Panc1 (cell line): ENCODE measurements at regions not wholly inside any gene's neighbourhood (a gene's known extent, or its start where the extent isn't known, plus 50 kb on each side); places are given as distances from the start of the nearest gene placed in this dataset.

Experiments used
- ATAC-seq: fragments of 200-7000 bp; cut with Tn5 transposase; 2 replicates; pipeline ENCODE4 v1.9.1; 2020; ENCODE audit warnings: mild to moderate bottlenecking, moderate library complexity
- BruUV-seq: library from RNA; stranded (reverse); fragments of 400-500 nt; replicated peaks from 2 replicates; lab custom pipeline; 2021; lab: Mats Ljungman, UMichigan
- CTCF ChIA-PET: fragments of 300-600 bp; sonication (Branson Sonifier 250); formaldehyde crosslinking; loops from one replicate; lab custom pipeline; 2022; ENCODE audit warnings: antibody characterized with exemption; lab: Charles Lee
- POLR2A ChIA-PET: fragments of 300-600 bp; sonication (Branson Sonifier 250); formaldehyde crosslinking; loops from one replicate; lab custom pipeline; 2022; ENCODE audit warnings: antibody characterized with exemption; lab: Charles Lee
- DNase-seq: peaks from one replicate; pipeline ENCODE4 v3.0.0-alpha.2; 2010; ENCODE audit warnings: low read depth, low spot score
- H3K27ac ChIP-seq: 2 replicates; pipeline ENCODE4 v1.5.1; 2011; ENCODE audit warnings: mild to moderate bottlenecking, low read length, inconsistent platforms
- H3K27me3 ChIP-seq: fragments of 200-500 bp; sonication (Bioruptor generic); 2 replicates; pipeline ENCODE4 v1.6.0; 2014; ENCODE audit warnings: low read length, inconsistent platforms; ENCODE audit not compliant: control insufficient read depth, insufficient read depth
- H3K36me3 ChIP-seq: fragments of 200-500 bp; sonication (Bioruptor generic); 2 replicates; pipeline ENCODE4 v1.5.1; 2014; ENCODE audit warnings: inconsistent platforms, mild to moderate bottlenecking, low read length, moderate library complexity; ENCODE audit not compliant: control insufficient read depth, insufficient read depth
- H3K4me1 ChIP-seq: 2 replicates; pipeline ENCODE4 v1.5.1; 2011; ENCODE audit warnings: inconsistent platforms, mild to moderate bottlenecking, low read length, moderate library complexity; ENCODE audit not compliant: control insufficient read depth, insufficient read depth
- H3K4me3 ChIP-seq, 2 experiments: 2 replicates each; pipeline ENCODE4 v1.5.1; 2011 to 2012; ENCODE audit warnings: low read depth in 2 of 2, low read length in 2 of 2, mild to moderate bottlenecking in 2 of 2, inconsistent platforms in 1 of 2, moderate library complexity in 1 of 2
- H3K9me3 ChIP-seq: fragments of 200-500 bp; sonication (Bioruptor generic); 2 replicates; pipeline ENCODE4 v1.5.1; 2014; ENCODE audit warnings: low read depth, mild to moderate bottlenecking, inconsistent platforms, low read length, moderate library complexity; ENCODE audit not compliant: control insufficient read depth, insufficient read depth
- POLR2AphosphoS5 ChIP-seq: IDR thresholded peaks from 2 replicates; pipeline ENCODE4 v1.6.1; 2012; ENCODE audit warnings: mild to moderate bottlenecking, low read depth, low read length, moderate library complexity
- SIN3A ChIP-seq: IDR thresholded peaks from 2 replicates; pipeline ENCODE4 v1.6.1; 2012; ENCODE audit warnings: low read depth, mild to moderate bottlenecking, low read length, moderate library complexity, borderline replicate concordance; ENCODE audit not compliant: insufficient read depth
- TCF7L2 ChIP-seq: IDR thresholded peaks from 2 replicates; pipeline ENCODE4 v1.6.1; 2011; ENCODE audit warnings: mild to moderate bottlenecking, low read depth, low read length, inconsistent platforms
- in situ Hi-C: cut with HindIII; loops from 2 replicates; pipeline ENCODE4 v1.10.0; 2016; ENCODE audit warnings: low sequenced_read_pairs, low pct_unique_long_range_greater_than_20kb
- intact Hi-C: fragments of 100-400 bp; cut with micrococcal nuclease; formaldehyde crosslinking; loops from one replicate; pipeline ENCODE4 v1.10.0; 2022; ENCODE audit not compliant: unreplicated experiment
- TF ChIP-seq, protein P1 (sequence below): fragments of 450-650 bp; IDR thresholded peaks from 2 replicates; pipeline ENCODE4 v1.5.1; 2017; ENCODE audit warnings: mild to moderate bottlenecking
- TF ChIP-seq, protein P2 (sequence below), 2 experiments: IDR thresholded peaks; 2 replicates each; pipeline ENCODE4 v1.6.1; 2011 to 2012; ENCODE audit warnings: low read depth in 2 of 2, control low read depth in 1 of 2, low read length in 1 of 2, mild to moderate bottlenecking in 1 of 2, moderate library complexity in 1 of 2; ENCODE audit not compliant: insufficient read depth in 1 of 2

DNA sequence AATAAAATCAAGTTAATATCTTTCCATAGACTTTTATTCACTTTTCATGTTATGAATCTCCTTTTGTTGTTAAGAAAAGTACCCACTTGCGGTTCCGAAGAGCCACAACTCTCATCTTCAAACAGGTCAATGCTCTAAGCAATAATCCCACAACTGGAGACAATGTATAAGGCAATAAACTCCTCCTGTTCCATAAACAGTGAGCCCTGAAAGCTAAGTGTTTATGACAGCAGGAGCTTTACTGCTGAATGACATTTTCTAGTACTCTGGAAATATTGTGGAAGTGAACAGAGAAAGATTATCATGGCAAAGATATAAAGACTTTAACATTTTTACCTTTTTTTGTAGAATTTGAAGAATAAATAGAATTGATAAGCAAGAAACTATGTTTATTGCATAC, 213.5 kb upstream of the MBL2 start:
- ATAC-seq (no peak), DNase-seq (no peak)
- ChIA-PET CTCF (no interaction called here), POLR2A (no interaction called here)
- Histone ChIP-seq H3K27ac (no peak overlapping the region), H3K4me3 (no peak overlapping the region), H3K9me3 (no peaks in the 10 kb centered on the region; the same call in 1 of the 2 replicates), H3K27me3 (no peaks in the 10 kb centered on the region), H3K36me3 (no peaks in the 10 kb centered on the region), H3K4me1 (no peaks in the 10 kb centered on the region)
- intact Hi-C loops: no loop called here
- in situ Hi-C loops: no loop called here
- no TSS peak for BruUV-seq
- TF ChIP-seq, protein P1, sequence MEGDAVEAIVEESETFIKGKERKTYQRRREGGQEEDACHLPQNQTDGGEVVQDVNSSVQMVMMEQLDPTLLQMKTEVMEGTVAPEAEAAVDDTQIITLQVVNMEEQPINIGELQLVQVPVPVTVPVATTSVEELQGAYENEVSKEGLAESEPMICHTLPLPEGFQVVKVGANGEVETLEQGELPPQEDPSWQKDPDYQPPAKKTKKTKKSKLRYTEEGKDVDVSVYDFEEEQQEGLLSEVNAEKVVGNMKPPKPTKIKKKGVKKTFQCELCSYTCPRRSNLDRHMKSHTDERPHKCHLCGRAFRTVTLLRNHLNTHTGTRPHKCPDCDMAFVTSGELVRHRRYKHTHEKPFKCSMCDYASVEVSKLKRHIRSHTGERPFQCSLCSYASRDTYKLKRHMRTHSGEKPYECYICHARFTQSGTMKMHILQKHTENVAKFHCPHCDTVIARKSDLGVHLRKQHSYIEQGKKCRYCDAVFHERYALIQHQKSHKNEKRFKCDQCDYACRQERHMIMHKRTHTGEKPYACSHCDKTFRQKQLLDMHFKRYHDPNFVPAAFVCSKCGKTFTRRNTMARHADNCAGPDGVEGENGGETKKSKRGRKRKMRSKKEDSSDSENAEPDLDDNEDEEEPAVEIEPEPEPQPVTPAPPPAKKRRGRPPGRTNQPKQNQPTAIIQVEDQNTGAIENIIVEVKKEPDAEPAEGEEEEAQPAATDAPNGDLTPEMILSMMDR: no peak
- TF ChIP-seq TCF7L2: no peak
- no peak for TF ChIP-seq SIN3A
- TF ChIP-seq, protein P2, sequence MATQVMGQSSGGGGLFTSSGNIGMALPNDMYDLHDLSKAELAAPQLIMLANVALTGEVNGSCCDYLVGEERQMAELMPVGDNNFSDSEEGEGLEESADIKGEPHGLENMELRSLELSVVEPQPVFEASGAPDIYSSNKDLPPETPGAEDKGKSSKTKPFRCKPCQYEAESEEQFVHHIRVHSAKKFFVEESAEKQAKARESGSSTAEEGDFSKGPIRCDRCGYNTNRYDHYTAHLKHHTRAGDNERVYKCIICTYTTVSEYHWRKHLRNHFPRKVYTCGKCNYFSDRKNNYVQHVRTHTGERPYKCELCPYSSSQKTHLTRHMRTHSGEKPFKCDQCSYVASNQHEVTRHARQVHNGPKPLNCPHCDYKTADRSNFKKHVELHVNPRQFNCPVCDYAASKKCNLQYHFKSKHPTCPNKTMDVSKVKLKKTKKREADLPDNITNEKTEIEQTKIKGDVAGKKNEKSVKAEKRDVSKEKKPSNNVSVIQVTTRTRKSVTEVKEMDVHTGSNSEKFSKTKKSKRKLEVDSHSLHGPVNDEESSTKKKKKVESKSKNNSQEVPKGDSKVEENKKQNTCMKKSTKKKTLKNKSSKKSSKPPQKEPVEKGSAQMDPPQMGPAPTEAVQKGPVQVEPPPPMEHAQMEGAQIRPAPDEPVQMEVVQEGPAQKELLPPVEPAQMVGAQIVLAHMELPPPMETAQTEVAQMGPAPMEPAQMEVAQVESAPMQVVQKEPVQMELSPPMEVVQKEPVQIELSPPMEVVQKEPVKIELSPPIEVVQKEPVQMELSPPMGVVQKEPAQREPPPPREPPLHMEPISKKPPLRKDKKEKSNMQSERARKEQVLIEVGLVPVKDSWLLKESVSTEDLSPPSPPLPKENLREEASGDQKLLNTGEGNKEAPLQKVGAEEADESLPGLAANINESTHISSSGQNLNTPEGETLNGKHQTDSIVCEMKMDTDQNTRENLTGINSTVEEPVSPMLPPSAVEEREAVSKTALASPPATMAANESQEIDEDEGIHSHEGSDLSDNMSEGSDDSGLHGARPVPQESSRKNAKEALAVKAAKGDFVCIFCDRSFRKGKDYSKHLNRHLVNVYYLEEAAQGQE (IDR thresholded peaks at IDR 0.05; ENCODE audit: insufficient read depth in 1 of 2, low read depth in 2 of 2, low read length in 1 of 2): no peak
- no peak for TF ChIP-seq POLR2AphosphoS5

DNA sequence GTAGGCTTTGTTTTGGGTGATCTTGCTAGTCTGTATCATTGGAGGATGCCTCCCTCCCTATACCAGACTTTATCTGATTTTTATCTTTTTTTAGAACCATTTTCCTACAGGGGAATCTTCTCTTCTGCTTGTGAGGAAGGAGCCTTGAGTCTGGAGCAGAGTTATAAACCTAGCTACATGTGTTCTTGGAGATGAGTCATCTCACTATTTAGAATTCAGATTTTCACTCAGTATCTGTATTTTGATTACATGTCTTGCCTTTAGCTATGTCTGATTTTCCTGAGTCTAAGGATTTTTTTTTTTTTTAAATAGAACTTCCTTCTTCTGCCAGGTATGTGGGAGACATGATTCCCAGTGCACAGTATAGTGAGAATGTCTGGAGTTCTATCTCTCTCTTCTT, 211.6 kb upstream of the MBL2 start:
- Histone ChIP-seq H3K4me1 (no peaks in the 10 kb centered on the region), H3K36me3 (no peaks in the 10 kb centered on the region), H3K4me3 (no peak overlapping the region), H3K9me3 (no peaks in the 10 kb centered on the region; the same call in 1 of the 2 replicates), H3K27ac (no peak overlapping the region), H3K27me3 (no peaks in the 10 kb centered on the region)
- ChIA-PET POLR2A (no interaction called here), CTCF (no interaction called here)
- DNase-seq (no peak), ATAC-seq (no peak)
- intact Hi-C loops (loop anchor here (5.0 kb wide), 1 partner anchor 1632 kb away; no protein-coding TSS in a partner anchor), in situ Hi-C loops (no loop called here)
- no TSS peak for BruUV-seq
- TF ChIP-seq POLR2AphosphoS5 (no peak), TCF7L2 (no peak), SIN3A (no peak)
- TF ChIP-seq, protein P2 (IDR thresholded peaks at IDR 0.05; ENCODE audit: insufficient read depth in 1 of 2, low read depth in 2 of 2, low read length in 1 of 2): no peak
- TF ChIP-seq, protein P1: no peak
